GM19468 (cell line): ENCODE measurements at regions not wholly inside any gene's neighbourhood (a gene's known extent, or its start where the extent isn't known, plus 50 kb on each side); places are given as distances from the start of the nearest gene placed in this dataset.

Experiments used
- ATAC-seq: cut with Tn5 transposase; IDR thresholded peaks from one replicate; pipeline ENCODE4 v1.9.1; 2021; ENCODE audit warnings: mild to moderate bottlenecking, moderate library complexity, moderate number of reproducible peaks; ENCODE audit not compliant: unreplicated experiment; ENCODE audit errors: extremely low read depth

DNA sequence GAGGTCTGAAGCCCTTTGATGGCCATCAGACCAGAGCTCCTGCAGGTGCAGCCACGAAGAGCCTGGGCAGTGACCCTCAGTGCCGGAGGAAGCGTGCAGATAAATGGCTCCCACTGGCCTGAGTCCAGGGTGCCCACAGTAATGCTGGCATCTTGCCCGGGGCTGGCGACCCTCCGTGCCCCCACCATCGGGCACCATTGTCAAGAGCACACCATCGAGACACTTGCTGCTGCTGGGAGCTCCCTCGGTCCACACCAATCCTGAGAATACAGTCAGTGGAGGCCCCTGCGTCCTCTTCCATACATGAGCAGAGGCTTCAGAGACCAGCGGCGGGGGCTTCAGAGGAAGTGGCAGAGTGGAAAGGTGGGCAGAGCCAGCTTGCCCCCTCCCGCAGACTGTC is 1448.3 kb downstream of the BRD1 start:
- ATAC-seq, result no peak

- ATAC-seq, result no peak
These were observed 1449.0 kb downstream of the BRD1 start for GRCh38 chr22:48378673-48379072.

DNA sequence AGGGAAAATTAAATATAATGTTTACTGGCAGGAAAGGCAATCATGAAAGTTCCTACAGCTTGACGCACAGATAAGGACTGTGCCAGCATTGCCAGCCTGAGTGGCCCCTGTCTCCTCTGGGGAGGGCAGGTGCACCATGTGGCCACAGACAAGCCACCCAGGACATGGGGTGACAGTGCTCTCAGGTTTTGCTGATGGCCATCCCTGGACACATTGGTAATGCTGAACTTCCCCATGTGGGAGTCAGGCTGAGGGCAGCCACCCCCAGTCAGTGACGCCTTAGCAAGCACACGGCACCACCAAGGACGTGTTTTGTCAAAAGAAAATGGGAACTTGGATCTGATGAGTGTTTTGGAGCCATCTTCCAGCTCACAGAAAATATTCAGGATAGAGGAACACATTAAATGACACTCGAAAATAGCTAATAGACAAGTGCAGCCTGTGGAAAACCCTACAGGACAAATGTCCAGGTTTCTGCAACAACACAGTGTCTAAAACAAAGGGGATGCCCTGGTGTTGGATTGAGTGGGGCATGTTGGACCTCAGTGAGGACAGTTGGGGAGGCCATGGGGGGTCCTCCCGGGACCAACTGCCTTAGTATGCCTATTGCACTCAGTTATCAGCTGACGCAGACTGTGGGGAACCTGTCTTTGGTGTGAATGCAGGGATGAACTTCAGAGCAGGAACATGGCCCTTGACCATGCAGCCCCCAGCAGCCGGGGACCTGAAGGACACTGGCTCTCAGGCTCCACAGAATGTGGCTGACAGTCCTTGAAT is 1450.5 kb downstream of the BRD1 start:
- no peak for ATAC-seq

- no peak for ATAC-seq
These were observed 1451.2 kb downstream of the BRD1 start for GRCh38 chr22:48376428-48376827.

DNA sequence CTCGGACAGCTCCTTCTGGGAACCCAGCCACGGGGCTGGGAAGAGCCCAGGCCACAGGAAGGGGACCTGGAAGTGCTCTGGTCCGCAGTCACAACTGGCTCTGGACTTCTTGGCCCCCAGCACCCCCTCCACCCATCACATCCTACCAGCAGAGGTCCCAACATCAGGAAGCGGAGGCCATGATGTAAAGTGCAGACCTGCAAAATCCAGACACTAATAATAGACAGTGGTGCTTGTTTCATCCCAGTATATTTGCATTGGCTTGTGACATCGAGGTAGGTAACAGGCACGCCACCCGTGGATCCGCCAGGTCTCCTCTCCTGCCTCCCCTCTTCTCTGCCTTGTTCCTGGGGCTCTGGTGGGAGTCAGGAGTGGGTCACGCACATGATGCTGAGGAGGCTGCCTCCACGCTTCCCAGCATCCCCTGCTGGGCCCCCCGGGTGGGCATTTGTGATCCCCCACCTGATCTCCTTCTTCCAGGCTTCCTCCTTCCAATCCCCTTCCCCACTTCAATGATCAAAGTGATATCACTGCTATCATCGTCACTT is 1454.0 kb downstream of the BRD1 start:
- no peak for ATAC-seq

- ATAC-seq, result no peak
These were observed 1455.3 kb downstream of the BRD1 start for GRCh38 chr22:48372390-48372789.

GRCh38 chr22:48371391-48371790 is 1456.3 kb downstream of the BRD1 start:
- ATAC-seq, result no peak

DNA sequence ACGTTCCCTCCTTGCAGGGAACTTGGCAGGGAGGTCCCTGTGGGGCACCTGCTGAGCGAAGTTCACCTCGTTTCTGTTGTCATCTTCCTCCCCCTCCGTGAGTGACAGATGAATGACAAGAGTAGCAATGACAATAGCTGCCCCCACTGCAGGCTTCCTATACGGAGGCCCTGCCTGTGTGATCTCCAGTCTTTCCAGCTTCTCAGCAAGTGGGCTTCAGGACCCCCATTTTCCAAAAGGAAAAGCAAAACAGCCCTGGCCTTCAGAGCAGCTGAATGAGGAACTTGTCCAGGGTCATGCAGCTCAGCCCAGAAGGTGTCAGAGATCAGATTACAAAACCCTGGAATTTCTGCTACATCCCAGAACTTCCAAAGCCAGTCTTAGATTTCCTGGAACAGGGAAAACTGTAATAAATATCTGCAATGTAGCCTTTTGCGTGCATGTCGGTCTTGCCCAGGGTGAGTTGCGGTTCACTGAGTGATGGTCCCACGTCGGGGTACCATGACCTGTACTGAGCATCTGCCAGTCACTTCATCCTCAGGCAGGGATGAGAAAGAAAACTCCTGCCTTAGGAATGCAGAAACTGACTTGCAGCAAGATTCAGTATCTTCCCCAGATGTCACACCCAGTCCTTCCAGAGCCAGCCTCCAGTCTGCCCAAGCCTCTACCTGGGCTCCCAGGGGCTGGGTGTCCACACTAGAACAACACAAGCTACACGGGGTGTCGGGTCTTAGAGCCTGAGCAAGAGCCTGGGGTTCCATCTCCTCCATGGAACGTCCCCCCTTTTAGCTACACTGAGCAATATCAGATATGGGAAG is 1457.0 kb downstream of the BRD1 start:
- ATAC-seq, result no peak

DNA sequence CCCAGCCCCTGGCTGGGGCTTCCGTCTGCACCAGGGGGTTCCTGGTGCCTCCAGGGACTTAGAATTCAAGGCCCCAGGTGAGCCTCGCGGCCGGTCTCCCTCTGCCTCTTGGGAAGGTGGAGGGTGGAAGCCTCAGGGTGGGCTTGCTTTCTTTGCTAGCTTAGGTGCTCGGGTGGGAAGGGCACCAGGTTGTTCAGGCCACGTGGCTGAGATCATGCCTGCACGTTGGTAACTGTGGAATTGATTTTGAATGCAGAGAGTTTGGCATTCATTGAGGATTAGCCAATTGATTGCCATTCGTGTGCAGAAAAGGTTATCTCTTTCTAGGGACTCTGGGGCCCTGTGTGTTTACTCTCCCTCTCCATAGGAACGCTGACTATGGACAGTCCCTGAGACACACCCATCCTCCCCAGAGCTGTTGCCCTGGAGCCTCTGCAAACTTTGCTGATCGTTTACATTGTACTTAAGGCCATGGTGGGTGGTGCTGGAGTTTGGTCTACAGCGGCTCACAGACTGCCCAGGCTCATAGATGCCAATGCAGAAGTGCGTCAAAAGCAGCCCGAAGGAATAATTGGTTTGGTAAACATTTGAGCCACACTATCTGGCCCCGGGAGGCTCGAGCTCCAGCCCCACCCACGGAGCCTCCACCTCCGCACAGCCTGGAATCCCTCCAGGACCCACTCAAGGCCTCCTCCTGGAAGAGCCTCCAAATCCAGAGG is 1457.7 kb downstream of the BRD1 start:
- no peak for ATAC-seq

DNA sequence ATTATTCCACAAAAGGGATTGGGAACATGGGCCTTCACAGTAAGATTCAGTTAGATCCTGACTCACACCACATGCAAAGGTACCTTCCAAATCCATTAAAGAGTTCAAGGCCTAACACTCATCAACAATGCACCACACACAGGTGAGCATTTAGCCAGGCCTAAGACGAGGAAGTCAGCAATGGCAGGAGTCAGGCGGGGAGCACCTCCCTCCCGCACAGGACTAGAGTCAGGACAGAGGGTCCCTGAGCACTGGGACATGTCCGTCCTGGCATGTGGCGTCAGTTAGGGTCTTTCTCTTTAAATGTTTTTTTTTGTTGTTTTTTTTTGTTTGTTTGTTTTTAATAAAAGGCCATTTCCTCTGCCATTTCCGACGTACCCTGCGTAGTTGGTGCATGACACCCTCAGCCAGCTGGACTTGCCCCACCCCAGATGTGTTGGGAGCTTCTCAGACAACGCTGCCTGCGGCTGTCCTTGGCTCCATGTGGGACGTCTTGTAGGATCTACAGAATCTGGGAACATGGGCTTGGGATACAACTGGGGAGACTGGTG is 1458.6 kb downstream of the BRD1 start:
- ATAC-seq, result no peak

GRCh38 chr22:48367731-48368130 is 1459.9 kb downstream of the BRD1 start:
- no peak for ATAC-seq

DNA sequence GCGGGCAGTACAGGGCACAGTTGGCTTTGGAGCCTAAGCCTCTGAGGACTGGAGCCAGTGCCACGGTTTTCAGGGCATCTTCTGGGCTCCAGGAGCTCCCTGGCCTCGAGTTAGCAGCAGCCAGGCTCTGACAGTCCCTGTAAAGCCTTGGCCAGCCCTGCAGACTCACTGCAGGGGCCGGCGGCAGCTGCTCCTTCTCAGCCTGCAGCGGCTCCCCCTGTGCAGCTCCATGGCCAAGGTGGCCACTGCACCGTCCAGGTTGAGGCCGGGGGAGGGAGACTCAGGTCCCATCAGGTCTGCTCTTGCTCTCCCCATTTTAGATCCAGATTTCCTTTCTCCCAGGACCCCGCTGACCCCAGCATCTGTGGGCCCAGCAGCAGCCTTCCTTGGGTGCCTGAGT is 1461.1 kb downstream of the BRD1 start:
- ATAC-seq, result no peak

DNA sequence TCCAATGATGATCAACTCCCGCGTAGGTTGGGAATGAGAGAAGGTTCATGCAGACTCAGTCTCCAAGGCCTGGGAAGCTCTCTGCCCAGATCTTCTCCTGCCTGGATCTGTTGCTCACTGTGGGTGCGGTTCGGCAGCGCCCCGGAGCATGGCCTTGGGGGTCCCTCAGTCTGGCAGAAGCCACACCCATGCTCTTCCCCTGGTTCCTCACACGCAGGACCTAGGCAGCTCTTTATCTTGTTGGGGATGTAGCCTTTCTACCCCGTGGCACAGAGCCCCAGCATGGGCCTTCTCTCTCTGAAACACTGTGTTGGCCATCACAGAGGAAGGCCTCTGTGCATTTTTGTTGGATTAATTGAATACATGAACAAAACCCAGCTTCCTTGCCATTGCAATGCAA is 1461.6 kb downstream of the BRD1 start:
- no peak for ATAC-seq

DNA sequence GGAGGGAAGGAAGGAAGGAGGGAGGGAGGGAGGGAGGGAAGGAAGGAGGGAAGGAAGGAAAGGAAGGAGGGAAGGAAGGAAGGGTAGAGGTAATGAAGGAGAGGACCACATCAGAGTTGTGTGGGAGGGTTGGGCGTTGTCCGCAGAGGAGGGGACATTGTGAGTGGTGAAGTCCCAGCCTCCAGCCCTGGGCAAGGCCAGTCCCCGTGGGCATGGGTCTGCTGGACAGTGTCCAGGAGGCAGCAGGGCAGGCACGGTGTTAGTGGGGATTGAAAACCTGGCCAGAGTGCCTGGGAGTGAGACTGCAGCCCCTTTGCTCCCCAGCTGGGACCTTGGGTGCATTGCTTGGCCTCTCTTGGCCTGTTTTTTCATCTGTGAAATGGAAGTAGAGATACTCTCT is 1462.3 kb downstream of the BRD1 start:
- no peak for ATAC-seq

DNA sequence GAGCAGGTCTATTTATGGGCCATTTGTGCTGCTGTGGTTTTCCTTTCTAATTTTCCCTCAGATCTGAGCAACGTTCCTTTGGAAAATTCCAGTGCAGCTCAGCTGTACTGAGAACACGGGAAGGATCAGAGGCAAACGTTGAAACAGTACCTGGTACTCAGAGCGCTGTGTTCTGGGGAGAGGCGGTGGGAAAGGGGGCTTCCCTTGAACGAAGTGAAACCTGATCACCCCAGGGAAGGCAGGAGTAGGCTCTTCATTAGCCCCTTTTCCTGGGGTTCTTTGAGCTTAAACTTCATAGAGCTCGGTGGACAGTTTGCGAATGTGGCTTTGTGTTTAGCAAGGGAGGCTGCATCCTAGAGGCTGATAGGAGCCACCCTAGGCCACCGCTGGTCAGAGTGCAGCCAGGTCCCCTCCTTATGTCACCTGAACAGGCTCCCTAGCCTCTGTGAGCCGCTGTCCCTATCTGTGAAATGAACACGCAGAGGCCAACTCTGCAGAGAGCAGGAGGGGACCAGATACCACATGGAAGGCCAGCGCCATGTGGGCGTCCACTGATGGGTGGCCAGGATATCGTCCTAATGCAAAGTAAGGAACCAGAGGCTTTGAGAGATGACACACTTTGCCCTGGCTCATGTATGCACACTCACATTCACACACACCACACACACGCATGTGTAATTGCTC is 1464.8 kb downstream of the BRD1 start:
- no peak for ATAC-seq

- ATAC-seq, result no peak
These were observed 1466.5 kb downstream of the BRD1 start for GRCh38 chr22:48361099-48361639.

- ATAC-seq, result no peak
These were observed 1468.1 kb downstream of the BRD1 start for GRCh38 chr22:48359613-48359965.

GRCh38 chr22:48358886-48359612 is 1468.6 kb downstream of the BRD1 start:
- no peak for ATAC-seq

GRCh38 chr22:48357961-48358360 is 1469.7 kb downstream of the BRD1 start:
- no peak for ATAC-seq
